Upper lobe of left lung (tissue), 6 donors: ENCODE measurements at regions not wholly inside any gene's neighbourhood (a gene's known extent, or its start where the extent isn't known, plus 50 kb on each side); places are given as distances from the start of the nearest gene placed in this dataset.

Experiments
- ATAC-seq, 2 donors: fragments of 200-7000 bp; cut with Tn5 transposase; one replicate each; pipeline ENCODE4 v1.9.1; 2022; ENCODE audit warnings: mild to moderate bottlenecking in 2 of 2, moderate library complexity in 2 of 2; ENCODE audit not compliant: low FRiP score in 2 of 2
- DNase-seq, 2 donors: peaks; one replicate each; pipeline ENCODE4 v3.0.0-alpha.2; 2019 to 2020
- H3K27ac ChIP-seq, 4 donors: fragments of 200-600 bp; sonication (generic); one replicate each; pipeline ENCODE4 v1.5.1; 2016 to 2019
- H3K27me3 ChIP-seq, 4 donors: fragments of 200-600 bp; sonication (generic); one replicate each; pipeline ENCODE4 v1.5.1; 2017 to 2019
- H3K36me3 ChIP-seq, 4 donors: fragments of 200-600 bp; sonication (generic); one replicate each; pipeline ENCODE4 v1.5.1; 2016 to 2019
- H3K4me1 ChIP-seq, 4 donors: fragments of 200-600 bp; sonication (generic); one replicate each; pipeline ENCODE4 v1.5.1; 2018 to 2019
- H3K4me3 ChIP-seq, 4 donors: fragments of 200-600 bp; sonication (generic); one replicate each; pipeline ENCODE4 v1.5.1; 2017 to 2019; ENCODE audit warnings: mild to moderate bottlenecking in 2 of 4, moderate library complexity in 1 of 4
- H3K9me3 ChIP-seq, 4 donors: fragments of 200-600 bp; sonication (generic); one replicate each; pipeline ENCODE4 v1.5.1; 2018 to 2019
- CTCF ChIP-seq, 6 experiments: fragments of 450-650 bp in 4 of 6; fragments of 200-600 bp in 2 of 6; sonication (generic) in 2 of 6; IDR thresholded peaks; one replicate each; pipeline ENCODE4 v1.5.1; 2016 to 2019; ENCODE audit warnings: antibody characterized with exemption in 6 of 6
- EP300 ChIP-seq, 4 donors: sonication (generic); formaldehyde crosslinking; IDR thresholded peaks; one replicate each; pipeline ENCODE4 v1.5.1; 2017; ENCODE audit warnings: antibody characterized with exemption in 4 of 4, control low read depth in 2 of 4
- POLR2A ChIP-seq, 4 donors: fragments of 450-650 bp; IDR thresholded peaks; one replicate each; pipeline ENCODE4 v1.5.1; 2016 to 2017; ENCODE audit warnings: antibody characterized with exemption in 4 of 4, mild to moderate bottlenecking in 2 of 4
- POLR2AphosphoS5 ChIP-seq, 2 donors: sonication (generic); formaldehyde crosslinking; IDR thresholded peaks; one replicate each; pipeline ENCODE4 v1.5.1; 2017; ENCODE audit warnings: antibody characterized with exemption in 2 of 2
- WGBS, 2 donors: methylation state at CpG; one replicate each; pipeline ENCODE4 v1.1.5; 2017 to 2018; 5-methylcytosine and 5-hydroxymethylcytosine counted together
- donor health status: DM: no; HTN: no; CAD: no; lungs with moderate emphysema.
- donor health status: DM: no; HTN: yes; CAD: no; lungs with severe emphysema.

GRCh38 chr1:25038699-25039098 lies 108.6 kb upstream of the RUNX3 start:
- no peaks in the 10 kb centered on the region for H3K9me3 ChIP-seq
- TF ChIP-seq POLR2AphosphoS5 (IDR thresholded peaks at IDR 0.05), result no peak
- no peak for TF ChIP-seq CTCF (IDR thresholded peaks at IDR 0.05)
- TF ChIP-seq EP300 (IDR thresholded peaks at IDR 0.05), result no peak
- TF ChIP-seq POLR2A (IDR thresholded peaks at IDR 0.05), result no peak
- H3K4me3 ChIP-seq, result no peak overlapping the region
- no peak for ATAC-seq
- H3K36me3 ChIP-seq, result no peaks in the 10 kb centered on the region
- no peak overlapping the region for H3K27ac ChIP-seq
- DNase-seq, result no peak
- 72 to 85% methylated on average over 4 of the region's 4 CpGs for WGBS, 2 donors
- H3K4me1 ChIP-seq, result peaks cover 0 to 14% (median 8%) of the 10 kb centered on the region in 4 donors
- no peaks in the 10 kb centered on the region for H3K27me3 ChIP-seq

GRCh38 chr1:25037174-25038074 lies 107.3 kb upstream of the RUNX3 start:
- TF ChIP-seq CTCF (IDR thresholded peaks at IDR 0.05), result peak; percentile 41 to 69 (median 66)
- no peak for TF ChIP-seq EP300 (IDR thresholded peaks at IDR 0.05)
- no peak for TF ChIP-seq POLR2AphosphoS5 (IDR thresholded peaks at IDR 0.05)
- WGBS, 2 donors, result 49 to 66% methylated on average over 10 to 11 of the region's 11 CpGs
- peak; percentile 31 to 61 for ATAC-seq
- Histone ChIP-seq H3K27ac (no peak overlapping the region), H3K4me1 (peaks cover 3 to 23% (median 14%) of the 10 kb centered on the region in 4 donors), H3K4me3 (no peak overlapping the region), H3K36me3 (no peaks in the 10 kb centered on the region), H3K9me3 (no peaks in the 10 kb centered on the region), H3K27me3 (no peaks in the 10 kb centered on the region)
- peak in 1 of 2 donors; percentile 55 for DNase-seq

GRCh38 chr1:25036117-25036546 lies 106.1 kb upstream of the RUNX3 start:
- Histone ChIP-seq H3K9me3 (no peaks in the 10 kb centered on the region), H3K36me3 (no peaks in the 10 kb centered on the region), H3K4me3 (no peak overlapping the region), H3K4me1 (peaks cover 6 to 35% (median 17%) of the 10 kb centered on the region in 4 donors), H3K27me3 (no peaks in the 10 kb centered on the region), H3K27ac (no peak overlapping the region)
- no peak for ATAC-seq
- DNase-seq, result no peak
- WGBS, 2 donors, result 90 to 94% methylated on average over 3 of the region's 3 CpGs
- TF ChIP-seq CTCF (IDR thresholded peaks at IDR 0.05) (no peak), POLR2A (IDR thresholded peaks at IDR 0.05) (no peak), EP300 (IDR thresholded peaks at IDR 0.05) (no peak), POLR2AphosphoS5 (IDR thresholded peaks at IDR 0.05) (no peak)

- Histone ChIP-seq H3K36me3 (no peaks in the 10 kb centered on the region), H3K4me3 (no peak overlapping the region), H3K4me1 (peaks cover 6 to 35% (median 19%) of the 10 kb centered on the region in 4 donors), H3K27me3 (no peaks in the 10 kb centered on the region), H3K9me3 (no peaks in the 10 kb centered on the region), H3K27ac (no peak overlapping the region)
- 100% methylated on average over 1 of the region's 1 CpG for WGBS, 2 donors
- no peak for TF ChIP-seq EP300 (IDR thresholded peaks at IDR 0.05)
- no peak for TF ChIP-seq CTCF (IDR thresholded peaks at IDR 0.05)
- no peak for TF ChIP-seq POLR2A (IDR thresholded peaks at IDR 0.05)
- TF ChIP-seq POLR2AphosphoS5 (IDR thresholded peaks at IDR 0.05), result no peak
- DNase-seq, result no peak
- ATAC-seq, result no peak
Measured at GRCh38 chr1:25035523-25036116, 105.5 kb upstream of the RUNX3 start.
